HG03432 (cell line): ENCODE measurements at regions not wholly inside any gene's neighbourhood (a gene's known extent, or its start where the extent isn't known, plus 50 kb on each side); places are given as distances from the start of the nearest gene placed in this dataset.
"Not testable (repeated sequence)": the region's sequence is repeated elsewhere in the genome, so short reads cannot be mapped to it uniquely, and the experiment has no call there.

Source experiments
- ATAC-seq: cut with Tn5 transposase; IDR thresholded peaks from one replicate; pipeline ENCODE4 v1.9.1; 2021; ENCODE audit warnings: mild to moderate bottlenecking, moderate library complexity; ENCODE audit not compliant: unreplicated experiment

DNA sequence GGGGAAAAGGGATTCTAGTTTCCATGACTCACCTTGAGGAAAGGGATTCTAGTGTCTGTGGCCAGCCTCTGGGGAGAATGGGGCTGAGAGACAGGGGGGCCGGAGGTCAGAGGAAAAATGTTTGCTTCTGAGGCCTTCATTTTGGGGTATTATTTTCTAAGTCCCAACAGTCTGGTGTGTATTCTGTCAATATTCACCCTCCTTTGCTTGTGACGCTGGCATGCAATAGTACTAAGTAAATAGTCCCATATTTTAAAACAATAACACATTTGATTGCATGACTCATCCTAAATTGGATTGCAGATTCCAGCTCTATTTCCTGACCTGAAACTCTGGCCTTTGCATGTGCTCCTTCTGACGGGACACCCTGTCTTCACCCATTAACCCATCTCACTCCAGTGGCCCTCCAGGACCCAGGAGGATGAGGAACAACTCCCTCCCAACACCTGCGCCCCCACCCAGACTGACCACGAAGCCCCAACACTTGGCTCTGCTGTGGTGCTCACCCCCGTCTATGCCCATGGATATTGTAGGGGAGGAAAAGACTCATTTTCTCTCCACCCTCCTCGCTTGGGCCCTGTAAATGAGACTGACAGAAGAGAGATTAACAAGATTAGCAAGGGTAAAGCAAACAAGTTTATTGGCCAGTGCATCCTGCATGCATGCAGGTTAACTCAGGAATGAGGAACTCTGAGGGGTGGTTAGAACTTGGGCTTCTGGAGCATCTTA is 495.6 kb upstream of the KLF6 start:
- ATAC-seq = no peak

DNA sequence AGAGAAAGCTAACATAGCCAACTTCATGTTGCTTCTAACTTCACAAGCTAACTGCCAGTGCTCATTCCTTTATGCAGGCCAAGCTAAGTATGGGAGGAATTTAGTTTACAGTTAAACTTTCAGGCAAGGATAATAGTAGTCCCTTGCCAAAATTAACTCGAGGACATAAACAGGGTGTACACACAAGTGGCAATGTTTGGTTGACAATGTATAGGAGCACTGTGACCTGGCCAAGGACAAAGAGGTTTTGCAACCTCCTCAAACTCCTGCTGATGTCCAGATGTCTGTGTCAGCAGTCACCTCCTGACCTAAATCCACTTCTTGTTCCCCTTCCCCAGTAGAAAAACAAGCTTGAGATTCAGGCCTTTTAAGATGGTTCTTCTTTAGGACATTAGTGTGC is 494.6 kb upstream of the KLF6 start:
- no peak for ATAC-seq

DNA sequence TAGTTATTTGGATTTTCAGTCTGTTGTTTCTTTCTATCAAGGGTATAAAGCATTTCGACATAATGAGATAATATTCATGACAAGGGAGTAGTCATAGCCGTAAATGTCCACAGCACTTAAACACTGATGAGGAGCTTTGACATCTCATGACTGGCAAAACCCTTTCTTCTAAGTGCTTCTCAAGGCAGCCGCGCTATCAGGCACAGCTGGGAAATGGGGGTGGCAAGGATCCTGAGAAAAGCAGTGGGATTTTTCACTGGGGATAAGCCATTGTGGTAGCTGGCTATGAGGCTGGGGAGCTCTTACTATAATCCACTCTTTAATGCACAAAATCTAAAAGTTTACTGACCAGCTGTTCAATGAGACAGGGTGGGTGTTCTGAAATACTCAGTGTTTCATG is 493.2 kb upstream of the KLF6 start:
- no peak for ATAC-seq

DNA sequence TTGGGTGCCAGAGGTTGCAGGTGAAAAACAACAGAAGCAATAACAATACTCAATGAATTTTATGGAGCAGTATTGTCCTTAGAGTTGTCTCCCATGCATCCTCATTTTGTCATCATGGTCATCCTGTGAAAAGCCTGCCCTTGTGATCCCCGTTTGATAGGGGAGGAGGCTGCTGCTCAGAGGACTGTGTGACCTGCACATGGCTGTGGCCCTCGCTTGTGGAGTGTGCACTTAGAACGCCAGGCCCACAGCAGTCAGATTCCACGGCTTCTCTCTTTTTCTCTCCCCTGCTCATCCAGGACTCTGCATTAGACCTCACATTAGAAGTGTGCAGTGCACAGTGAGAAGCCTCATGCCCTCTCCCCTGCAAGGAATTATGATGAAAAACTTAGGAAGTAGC is 491.1 kb upstream of the KLF6 start:
- no peak for ATAC-seq

DNA sequence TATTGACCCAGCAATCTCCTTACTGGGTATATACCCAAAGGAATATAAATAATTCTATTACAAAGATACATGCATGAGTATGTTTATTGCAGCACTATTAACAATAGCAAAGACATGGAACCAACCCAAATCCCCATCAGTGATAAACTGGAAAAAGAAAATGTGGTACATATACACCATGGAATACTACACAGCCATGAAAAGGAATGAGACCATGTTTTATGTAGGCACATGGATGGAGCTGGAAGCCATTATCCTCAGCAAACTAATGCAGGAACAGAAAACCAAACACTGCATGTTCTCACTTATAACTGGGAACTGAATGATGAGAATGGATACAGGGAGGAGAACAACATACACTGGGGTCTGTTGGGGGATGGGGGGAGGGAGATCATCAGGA is 489.7 kb upstream of the KLF6 start:
- ATAC-seq = not testable (repeated sequence)

DNA sequence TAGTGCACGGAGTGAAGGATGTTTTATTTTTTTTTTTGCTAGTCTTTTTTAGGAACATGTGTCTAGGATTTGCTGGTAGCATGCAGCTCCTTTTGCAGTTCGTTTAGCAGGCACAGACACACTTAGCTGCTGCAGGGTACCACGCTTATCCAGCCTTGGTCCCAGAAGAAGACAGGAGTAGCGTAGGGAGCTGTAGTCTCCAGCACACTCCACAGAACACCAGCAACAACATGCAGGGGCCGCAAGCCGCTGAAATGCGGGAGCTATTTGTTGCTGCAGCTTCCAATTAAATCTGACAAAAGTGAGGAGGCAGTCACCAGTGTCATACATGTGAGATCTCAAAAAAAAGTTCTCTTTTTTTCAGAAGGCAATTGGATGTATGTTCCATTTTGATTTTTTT is 486.2 kb upstream of the KLF6 start:
- ATAC-seq = no peak

DNA sequence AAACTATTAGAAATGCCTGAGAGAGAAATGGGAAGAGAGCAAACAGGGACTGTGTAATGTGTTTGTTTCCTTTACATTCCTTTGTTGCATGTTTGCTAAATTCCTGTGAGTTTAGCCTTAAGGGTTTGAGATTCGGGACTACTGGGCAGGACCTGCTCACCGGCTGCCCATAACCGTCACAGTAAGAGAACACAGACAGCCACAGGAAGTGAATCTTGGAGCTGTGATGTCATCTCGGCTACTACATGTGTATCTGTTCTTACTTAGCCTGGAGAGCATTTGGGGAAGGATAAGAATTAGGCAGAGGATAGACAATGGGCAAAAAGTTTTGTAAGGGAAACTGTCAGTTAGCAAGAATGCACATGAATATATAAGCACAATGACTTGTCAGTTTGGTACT is 485.1 kb upstream of the KLF6 start:
- no peak for ATAC-seq

DNA sequence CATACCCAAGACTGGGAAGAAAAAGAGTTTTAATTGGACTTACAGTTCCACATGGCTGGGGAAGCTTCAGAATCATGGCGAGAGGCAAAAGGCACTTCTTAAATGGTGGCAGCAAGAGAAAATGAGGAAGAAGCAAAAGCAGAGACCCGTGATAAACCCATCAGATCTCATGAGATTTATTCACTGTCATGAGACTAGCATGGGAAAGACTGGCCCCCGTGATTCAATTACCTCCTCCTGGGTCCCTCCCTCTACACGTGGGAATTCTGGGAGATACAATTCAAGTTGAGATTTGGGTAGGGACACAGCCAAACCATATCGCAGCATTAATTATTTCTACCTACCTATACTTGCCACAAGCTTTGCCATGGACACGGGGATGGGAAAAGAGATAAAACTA is 483.5 kb upstream of the KLF6 start:
- not testable (repeated sequence) for ATAC-seq

DNA sequence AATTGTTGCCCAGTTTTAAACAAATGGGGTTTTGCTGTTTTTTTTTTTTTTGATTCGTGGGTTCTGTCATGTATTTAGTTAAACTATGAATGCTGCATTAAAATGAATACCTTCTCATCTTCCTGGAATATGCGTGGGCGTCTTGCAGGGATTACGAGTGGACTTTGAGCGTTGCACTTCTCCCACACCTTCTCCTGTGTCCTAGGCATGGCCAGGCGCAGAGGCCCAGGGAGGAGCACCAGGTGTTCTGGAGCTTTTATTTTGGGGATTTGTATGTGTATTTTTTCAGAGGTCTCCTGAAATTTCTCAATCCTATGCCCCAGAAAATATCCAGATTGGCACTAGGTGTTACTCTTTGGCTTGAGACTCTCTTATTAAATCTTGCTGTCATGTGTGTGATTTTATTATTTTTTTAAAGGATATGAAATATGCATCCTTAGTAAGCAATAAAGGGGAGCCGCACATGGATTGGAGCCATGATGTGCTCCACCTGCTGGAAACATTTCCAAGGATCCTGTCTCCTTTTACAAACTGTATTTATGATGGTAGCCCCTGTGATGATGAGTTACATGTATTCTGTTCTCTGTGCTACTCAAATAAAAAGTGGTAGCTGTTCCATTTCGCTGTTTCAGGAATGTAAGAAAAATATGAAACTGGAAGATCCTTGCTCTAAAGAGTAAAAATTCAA is 482.2 kb upstream of the KLF6 start:
- ATAC-seq = no peak

DNA sequence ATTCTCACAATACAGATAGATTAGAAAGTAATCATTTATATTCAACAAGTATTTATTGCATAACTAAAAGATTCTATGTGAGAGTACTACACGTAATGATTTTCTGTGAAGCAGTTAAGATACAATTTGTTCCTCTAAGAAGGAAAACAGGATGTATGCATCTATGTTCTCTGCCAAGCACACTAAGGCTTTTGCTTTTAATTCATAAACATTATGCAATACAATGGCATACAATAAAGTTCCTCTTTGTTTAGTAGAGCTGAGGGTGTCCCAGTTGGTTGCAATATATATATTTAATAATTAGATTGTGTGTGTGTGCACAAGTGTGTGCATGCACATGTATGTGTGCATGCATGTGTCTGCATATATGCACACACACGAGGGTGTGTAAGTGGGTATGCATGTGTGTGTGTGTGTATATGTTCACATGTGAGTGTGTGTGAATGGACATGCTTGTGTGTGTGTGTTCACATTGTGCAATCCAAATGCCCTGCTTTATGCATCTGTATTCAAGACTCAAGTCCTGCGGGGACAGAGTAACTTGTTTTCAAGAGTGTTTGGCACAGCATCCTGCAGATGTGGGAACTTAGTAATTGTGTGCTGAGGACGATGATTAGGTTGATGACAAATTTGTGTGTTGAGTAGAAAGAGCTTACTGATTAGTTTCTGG is 481.5 kb upstream of the KLF6 start:
- ATAC-seq = no peak

DNA sequence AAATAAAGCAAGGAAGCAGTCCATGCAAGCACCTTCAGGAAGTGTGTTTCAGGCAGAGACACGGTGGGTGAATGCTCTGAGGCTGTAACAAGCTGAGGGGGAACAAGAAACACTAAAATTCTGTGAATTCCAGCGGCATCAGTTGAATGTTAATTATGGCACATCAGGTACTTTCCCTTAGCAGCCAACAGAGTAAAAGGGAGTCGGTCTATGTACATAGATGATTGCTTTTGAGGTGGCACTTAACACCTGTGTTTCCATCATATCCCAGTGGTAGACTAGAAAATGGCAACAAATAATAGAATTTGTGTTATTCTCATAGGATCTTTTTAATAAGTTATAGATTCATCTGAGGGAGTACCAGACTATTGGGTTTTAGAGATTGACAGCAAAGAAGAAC is 481.0 kb upstream of the KLF6 start:
- ATAC-seq = no peak

DNA sequence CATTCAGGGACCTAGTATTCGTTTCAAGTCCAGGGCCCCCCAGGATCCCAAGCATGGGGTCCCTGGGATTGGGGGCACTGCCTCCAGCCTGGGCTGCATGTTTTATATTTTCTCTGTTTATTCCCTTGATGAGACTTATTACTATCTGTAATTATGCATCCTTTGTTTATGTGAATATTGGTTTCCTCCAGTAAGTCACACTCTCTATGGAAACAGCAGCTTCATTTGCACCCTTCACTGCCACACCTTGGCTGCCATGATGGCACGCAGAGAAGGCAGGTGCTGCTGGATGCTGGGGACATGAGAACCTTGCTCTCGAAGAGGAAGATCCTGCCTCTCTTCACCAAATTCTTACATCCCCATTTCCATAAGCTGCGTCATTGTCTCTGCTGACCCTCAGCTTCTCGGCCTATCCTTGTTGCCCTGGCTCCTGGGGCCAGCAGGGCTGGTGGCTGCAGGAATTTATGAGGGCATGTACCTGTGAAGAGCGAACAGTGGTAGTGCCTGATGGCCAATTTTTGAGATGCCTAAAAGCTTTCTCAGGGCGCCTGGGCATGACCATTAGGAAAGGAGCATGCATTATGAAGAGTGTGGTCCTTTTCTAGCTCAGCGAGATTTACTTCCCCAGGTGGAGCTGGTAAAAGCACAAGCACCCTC is 479.3 kb upstream of the KLF6 start:
- ATAC-seq = no peak

DNA sequence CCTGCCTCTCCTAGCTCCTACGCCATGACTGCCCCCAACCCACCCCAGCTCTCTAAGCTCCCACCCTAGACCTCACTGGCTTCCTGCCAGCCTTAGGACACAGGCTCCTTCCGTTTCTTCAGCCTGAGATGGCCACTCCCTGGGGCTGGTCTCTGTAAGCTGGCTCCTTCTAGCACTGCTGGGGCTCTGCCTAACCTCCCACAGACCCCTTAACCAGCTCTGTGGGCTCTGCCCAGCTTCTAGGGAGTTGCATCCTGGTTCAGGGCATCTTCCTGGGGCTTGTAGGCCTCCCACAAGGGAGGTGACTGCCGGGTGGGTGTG is 478.6 kb upstream of the KLF6 start:
- no peak for ATAC-seq

DNA sequence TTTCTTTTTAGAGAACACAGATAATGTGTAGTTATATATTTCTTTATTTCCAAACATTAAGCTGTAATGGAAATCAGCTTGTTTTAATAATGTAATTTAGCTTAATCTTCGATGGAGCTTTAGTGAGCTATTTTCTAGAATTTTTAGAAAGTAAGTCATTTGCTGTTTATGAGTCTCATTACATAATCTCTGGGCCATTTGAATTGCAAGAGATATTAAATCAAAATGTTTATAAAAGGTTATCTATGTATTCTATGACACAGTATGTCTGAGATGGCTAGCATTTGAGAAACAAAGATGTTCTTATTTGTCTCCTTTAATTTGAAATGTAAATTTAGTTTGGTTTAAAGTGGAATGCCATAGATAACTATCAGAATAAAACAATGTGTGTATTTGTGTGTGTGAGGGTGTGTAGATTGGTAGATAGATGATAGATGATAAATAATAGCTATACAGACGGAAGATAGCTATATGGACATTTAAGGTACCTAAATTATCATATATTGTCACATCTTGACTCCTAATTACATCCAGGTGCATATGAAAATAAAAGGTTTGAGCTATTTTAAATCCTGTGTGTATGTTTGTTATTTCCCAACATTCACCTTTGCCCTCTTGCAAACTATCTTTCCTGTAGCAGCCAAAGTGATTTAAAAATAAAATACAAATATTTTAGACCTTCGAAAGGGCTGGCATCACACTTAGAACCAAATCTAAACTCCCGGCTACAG is 478.0 kb upstream of the KLF6 start:
- ATAC-seq = no peak

DNA sequence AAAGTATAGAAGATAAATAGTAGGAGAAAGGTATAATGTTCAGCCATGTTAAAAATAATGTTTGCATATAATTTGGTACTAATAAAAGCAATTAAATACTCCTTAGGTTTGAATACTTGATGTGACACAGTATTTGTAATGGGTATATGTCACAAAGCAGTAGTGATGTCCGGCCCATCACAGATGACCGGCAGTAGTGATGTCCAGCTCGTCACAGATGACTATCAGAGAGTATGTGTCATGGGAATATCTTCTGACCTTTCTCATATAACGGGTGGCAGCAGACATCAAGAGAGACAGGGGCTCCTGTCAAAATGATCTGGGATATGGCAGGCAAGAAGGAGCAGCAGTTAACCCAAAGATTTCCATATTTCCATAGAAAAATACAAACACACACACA is 477.4 kb upstream of the KLF6 start:
- no peak for ATAC-seq

DNA sequence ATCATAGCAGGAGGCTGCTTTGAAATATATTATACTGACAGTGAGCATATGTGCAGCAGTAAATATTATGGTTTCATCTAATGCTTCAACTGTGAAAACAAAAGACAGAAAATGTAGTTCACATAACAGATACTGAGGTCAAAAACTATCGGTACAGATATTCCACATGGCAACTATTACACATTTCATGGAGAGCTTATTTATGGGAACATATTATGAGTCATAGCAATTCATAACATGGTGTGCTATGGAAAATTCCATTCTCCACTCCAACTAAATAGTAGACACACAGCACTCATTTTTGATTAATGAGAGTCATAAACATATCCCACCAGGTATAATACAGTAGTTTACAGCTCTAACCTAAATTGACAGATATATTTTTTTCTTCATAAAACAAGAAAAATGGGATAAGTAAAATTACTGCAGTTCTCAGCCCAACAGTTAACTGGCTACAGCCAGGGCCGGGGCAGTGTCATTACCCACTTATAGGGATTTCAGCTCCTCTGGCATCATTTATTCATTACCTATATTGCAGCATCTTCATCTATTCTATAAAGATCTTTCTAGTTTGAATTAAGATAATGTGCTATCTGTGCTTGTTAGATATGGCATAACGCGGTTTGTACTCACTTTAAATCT is 475.6 kb upstream of the KLF6 start:
- no peak for ATAC-seq

DNA sequence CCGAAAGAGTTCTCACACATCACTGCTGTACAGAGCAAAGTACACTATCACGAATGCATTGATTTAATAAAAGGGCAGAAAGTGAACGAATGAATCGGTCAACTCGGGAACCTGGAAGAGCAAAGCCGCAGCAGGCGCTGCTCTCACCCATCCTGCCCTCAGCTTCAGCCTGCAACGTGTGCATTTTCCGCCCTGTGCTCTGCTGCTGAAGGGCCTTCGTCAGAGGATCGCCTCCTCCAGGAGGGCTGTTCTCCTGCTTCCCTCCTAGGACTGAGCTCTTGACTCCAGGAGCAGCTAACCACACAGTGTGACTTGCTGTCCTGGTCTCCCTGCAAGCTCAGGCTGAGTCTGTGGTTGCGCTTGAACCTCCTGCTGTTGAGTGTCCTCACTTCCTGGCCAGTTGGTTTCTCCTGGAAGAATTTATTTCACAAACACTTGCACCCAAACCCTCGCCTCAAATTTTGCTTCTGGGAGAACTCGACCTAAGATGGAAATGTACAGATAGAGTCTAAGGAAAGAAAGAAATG is 473.0 kb upstream of the KLF6 start:
- no peak for ATAC-seq

DNA sequence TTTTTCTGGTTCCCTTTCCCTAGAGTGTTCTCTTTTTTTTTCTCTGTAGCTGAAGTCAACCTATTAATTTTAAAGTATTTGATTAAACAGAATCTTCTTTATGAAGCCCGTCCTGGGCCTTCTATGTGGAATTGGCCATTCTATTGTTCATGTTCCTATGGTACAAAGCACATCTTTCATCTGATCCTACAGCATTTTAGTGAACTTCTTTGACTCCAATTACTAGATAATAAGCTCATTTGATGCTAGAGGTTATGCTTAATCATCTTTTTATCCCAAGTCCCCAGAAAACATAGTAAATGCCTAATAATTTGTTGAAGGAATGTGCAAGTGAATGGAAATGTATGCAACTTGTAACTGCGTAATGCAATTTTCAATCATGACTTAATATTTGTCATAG is 472.0 kb upstream of the KLF6 start:
- ATAC-seq = no peak

DNA sequence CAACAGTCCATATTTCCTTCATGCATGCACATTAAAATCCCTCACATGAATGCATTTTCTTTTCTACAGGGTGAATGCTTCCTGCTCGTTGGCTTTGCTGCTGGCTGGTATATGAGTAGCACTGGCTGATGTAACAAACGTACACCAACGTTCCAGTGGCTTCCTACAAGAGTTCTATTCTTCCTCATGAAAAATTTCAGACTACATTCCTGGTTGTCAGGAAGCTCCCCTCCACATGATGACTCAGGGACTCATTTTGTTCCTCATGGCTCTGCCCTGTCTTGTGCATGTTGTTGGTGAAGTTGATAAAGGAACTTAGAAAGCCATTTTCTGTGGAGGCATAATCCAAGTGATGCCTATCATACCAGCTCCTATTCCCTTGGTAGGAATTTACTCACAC is 470.7 kb upstream of the KLF6 start:
- ATAC-seq = no peak
